ENCODE measurements at regions not wholly inside any gene's neighbourhood (a gene's known extent, or its start where the extent isn't known, plus 50 kb on each side); places are given as distances from the start of the nearest gene placed in this dataset.

GRCh38 chr2:199085261-199085660 lies 372.5 kb downstream of the SATB2 start:
- TF ChIP-seq CTCF (IDR thresholded peaks at IDR 0.05) = no peak
- TF ChIP-seq POLR2A (IDR thresholded peaks at IDR 0.05; ENCODE audit: low read depth) = no peak
- TF ChIP-seq EP300 (IDR thresholded peaks at IDR 0.05) = no peak

All from esophagus muscularis mucosa (tissue), 4 donors.